Psoas muscle (tissue), 7 donors: ENCODE measurements at regions not wholly inside any gene's neighbourhood (a gene's known extent, or its start where the extent isn't known, plus 50 kb on each side); places are given as distances from the start of the nearest gene placed in this dataset.

Experiments used
- ATAC-seq, 4 donors: fragments of 200-7000 bp; cut with Tn5 transposase; one replicate each; pipeline ENCODE4 v1.9.1; 2020; ENCODE audit warnings: moderate library complexity in 3 of 4, mild to moderate bottlenecking in 2 of 4
- DNase-seq, 2 donors: peaks; one replicate each; pipeline ENCODE4 v3.0.0-alpha.2; 2020
- H3K27ac ChIP-seq: fragments of 200-600 bp; one replicate; pipeline ENCODE4 v1.8.0; 2022
- H3K27me3 ChIP-seq, 3 donors: fragments of 200-600 bp in 1 of 3; one replicate each; pipeline versions ENCODE4 v1.6.1 to v1.8.0; 2013 to 2022; ENCODE audit warnings: low read length in 2 of 3, mild to moderate bottlenecking in 2 of 3, moderate library complexity in 1 of 3; ENCODE audit not compliant: insufficient read depth in 3 of 3
- H3K36me3 ChIP-seq, 2 donors: fragments of 200-600 bp in 1 of 2; one replicate each; pipeline versions ENCODE4 v1.6.1 to v1.8.0; 2013 to 2022; ENCODE audit warnings: low read depth in 1 of 2, mild to moderate bottlenecking in 1 of 2, moderate library complexity in 1 of 2; ENCODE audit not compliant: insufficient read depth in 1 of 2
- H3K4me1 ChIP-seq: fragments of 200-600 bp; one replicate; pipeline ENCODE4 v1.8.0; 2022
- H3K4me3 ChIP-seq: fragments of 200-600 bp; one replicate; pipeline ENCODE4 v1.8.0; 2022; ENCODE audit warnings: mild to moderate bottlenecking
- H3K9me3 ChIP-seq: fragments of 200-600 bp; one replicate; pipeline ENCODE4 v1.8.0; 2022
- CTCF ChIP-seq: fragments of 200-600 bp; IDR thresholded peaks from one replicate; pipeline ENCODE4 v1.8.0; 2022; ENCODE audit warnings: antibody characterized with exemption
- WGBS, 3 donors: extraction: QIAGEN DNeasy Blood & Tissue Kit; methylation state at CpG; one replicate each; pipeline versions ENCODE4 v1.1.6 to v1.1.7; 2013; 5-methylcytosine and 5-hydroxymethylcytosine counted together
- intact Hi-C, 2 donors: fragments of 100-400 bp; cut with DNase I; formaldehyde crosslinking; loops; one replicate each; pipeline versions ENCODE4 v1.11.0 to v1.14.2; 2022
- donor health status: healthy with polysubstance abuse.
- donor health status: DM: no; HTN: no; CAD: no; lungs with moderate emphysema.
- donor health status: Bipolar disorder and iron deficiency.
- donor health status: healthy.
- donor health status: DM: yes; HTN: yes; CAD: no.
- donor health status: DM: no; HTN: no; CAD: no.
- donor health status: DM: yes; HTN: yes; CAD: no.

- DNase-seq (no peak), ATAC-seq (no peak)
- WGBS, 3 donors, result 77 to 81% (median 80%) methylated on average over 13 of the region's 13 CpGs
Measured at GRCh38 chr10:3455385-3456334, 283.1 kb upstream of the PITRM1 start.

GRCh38 chr10:3452683-3453361 is 280.2 kb upstream of the PITRM1 start:
- intact Hi-C loops, result no loop called here
- TF ChIP-seq CTCF, result no peak
- no peak overlapping the region for H3K4me3 ChIP-seq

More at GRCh38 chr10:3455385-3456334, 283.1 kb upstream of the PITRM1 start:
- Histone ChIP-seq H3K27ac (peak overlapping the region; percentile 2), H3K27me3 (no peaks in the 10 kb centered on the region), H3K4me1 (peaks cover 10% of the 10 kb centered on the region), H3K9me3 (no peaks in the 10 kb centered on the region), H3K4me3 (no peak overlapping the region), H3K36me3 (no peaks in the 10 kb centered on the region)
- no peak for TF ChIP-seq CTCF
- intact Hi-C loops, result no loop called here

GRCh38 chr10:3452173-3452626 is 279.6 kb upstream of the PITRM1 start:
- peak; percentile 23 for TF ChIP-seq CTCF
- DNase-seq, result no peak
- H3K4me3 ChIP-seq, result no peak overlapping the region
- H3K27ac ChIP-seq, result peak overlapping the region; percentile 68
- peaks cover 10% of the 10 kb centered on the region for H3K4me1 ChIP-seq
- 25 to 31% (median 29%) methylated on average over 5 of the region's 5 CpGs for WGBS, 3 donors
- H3K36me3 ChIP-seq, result no peaks in the 10 kb centered on the region
- H3K9me3 ChIP-seq, result no peaks in the 10 kb centered on the region
- intact Hi-C loops, result no loop called here
- peak in 2 of 4 donors; percentile 36 to 40 for ATAC-seq
- no peaks in the 10 kb centered on the region for H3K27me3 ChIP-seq

More at GRCh38 chr10:3452683-3453361, 280.2 kb upstream of the PITRM1 start:
- Histone ChIP-seq H3K27me3 (no peaks in the 10 kb centered on the region), H3K36me3 (no peaks in the 10 kb centered on the region), H3K9me3 (no peaks in the 10 kb centered on the region), H3K27ac (peak overlapping the region; percentile 68), H3K4me1 (peaks cover 10% of the 10 kb centered on the region)
- 36 to 39% (median 37%) methylated on average over 7 of the region's 7 CpGs for WGBS, 3 donors
- no peak for DNase-seq
- ATAC-seq, result peak in 3 of 4 donors; percentile 56 to 78 (median 69)

GRCh38 chr10:3451516-3452172 is 279.1 kb upstream of the PITRM1 start:
- H3K4me1 ChIP-seq, result peaks cover 10% of the 10 kb centered on the region
- H3K4me3 ChIP-seq, result no peak overlapping the region
- H3K27me3 ChIP-seq, result no peaks in the 10 kb centered on the region
- intact Hi-C loops, result no loop called here
- no peaks in the 10 kb centered on the region for H3K36me3 ChIP-seq
- H3K27ac ChIP-seq, result peak overlapping the region; percentile 68
- ATAC-seq (no peak), DNase-seq (no peak)
- no peaks in the 10 kb centered on the region for H3K9me3 ChIP-seq
- no peak for TF ChIP-seq CTCF
- WGBS, 3 donors, result 56 to 74% (median 62%) methylated on average over 4 of the region's 4 CpGs
